Neural cell (in vitro differentiated cells): ENCODE measurements at regions not wholly inside any gene's neighbourhood (a gene's known extent, or its start where the extent isn't known, plus 50 kb on each side); places are given as distances from the start of the nearest gene placed in this dataset.
A peak's percentile ranks its signal among the peaks of the same experiment; 100 is the strongest.

Experiments
- H2AFZ ChIP-seq: fragments of 200-600, 300-800 bp; sonication (generic), shearing (Covaris generic); 2 replicates; pipeline ENCODE4 v1.6.0; 2014; ENCODE audit warnings: low read depth, mild to moderate bottlenecking, antibody characterized with exemption, low read length, moderate library complexity
- H3F3A ChIP-seq: fragments of 200-600 bp; shearing (Covaris generic); 2 replicates; pipeline ENCODE4 v1.6.1; 2016; ENCODE audit warnings: mild to moderate bottlenecking, moderate library complexity, mixed read lengths, antibody characterized with exemption, low read length; ENCODE audit not compliant: insufficient read depth, poor library complexity, severe bottlenecking
- H3K27ac ChIP-seq: fragments of 200-600, 300-800 bp; sonication (generic), shearing (Covaris generic); 2 replicates; pipeline ENCODE4 v1.5.1; 2014; ENCODE audit warnings: mild to moderate bottlenecking, low read length, moderate library complexity
- H3K27me3 ChIP-seq: fragments of 300-800, 200-600 bp; sonication (generic), shearing (Covaris generic); 2 replicates; pipeline ENCODE4 v1.6.0; 2014; ENCODE audit warnings: mild to moderate bottlenecking, low read depth, low read length, moderate library complexity; ENCODE audit not compliant: insufficient read depth
- H3K36me3 ChIP-seq: fragments of 300-800, 200-600 bp; sonication (generic), shearing (Covaris generic); 2 replicates; pipeline ENCODE4 v1.5.1; 2014; ENCODE audit warnings: mild to moderate bottlenecking, antibody characterized with exemption, low read length, moderate library complexity; ENCODE audit not compliant: insufficient read depth
- H3K4me2 ChIP-seq: fragments of 300-800, 200-600 bp; sonication (generic), shearing (Covaris generic); 2 replicates; pipeline ENCODE4 v1.6.0; 2014; ENCODE audit warnings: mild to moderate bottlenecking, low read length
- H3K4me3 ChIP-seq: fragments of 300-800, 200-600 bp; sonication (generic), shearing (Covaris generic); 2 replicates; pipeline ENCODE4 v1.5.1; 2014; ENCODE audit warnings: mild to moderate bottlenecking, low read length, moderate library complexity
- H3K79me2 ChIP-seq: fragments of 200-600 bp; shearing (Covaris generic); replicated peaks from 2 replicates; pipeline ENCODE4 v1.6.0; 2014; ENCODE audit warnings: mild to moderate bottlenecking, low read length, moderate library complexity; ENCODE audit not compliant: insufficient read depth
- H3K9ac ChIP-seq: fragments of 300-800, 200-600 bp; sonication (generic), shearing (Covaris generic); 2 replicates; pipeline ENCODE4 v1.6.1; 2016; ENCODE audit warnings: mild to moderate bottlenecking, low read length, mixed read lengths
- H3K9me2 ChIP-seq: fragments of 200-600 bp; shearing (Covaris generic); 2 replicates; pipeline ENCODE4 v1.6.1; 2016; ENCODE audit warnings: mild to moderate bottlenecking, low read length, mixed read lengths; ENCODE audit not compliant: insufficient read depth
- H3K9me3 ChIP-seq: fragments of 200-600, 300-800 bp; sonication (generic), shearing (Covaris generic); 2 replicates; pipeline ENCODE4 v1.6.1; 2016; ENCODE audit warnings: mild to moderate bottlenecking, mixed run types, low read length, moderate library complexity, mixed read lengths
- H4K20me1 ChIP-seq: fragments of 200-600 bp; shearing (Covaris generic); 2 replicates; pipeline ENCODE4 v1.6.1; 2016; ENCODE audit warnings: mild to moderate bottlenecking, mixed run types; ENCODE audit not compliant: insufficient read depth
- CTCF ChIP-seq: fragments of 450-650 bp; IDR thresholded peaks from 2 replicates; pipeline ENCODE4 v1.5.1; 2014; ENCODE audit warnings: antibody characterized with exemption, mild to moderate bottlenecking, moderate library complexity; ENCODE audit not compliant: poor library complexity, severe bottlenecking
- EP300 ChIP-seq: fragments of 450-650 bp; conservative IDR thresholded peaks from 2 replicates; pipeline ENCODE4 v1.6.1; 2014; ENCODE audit warnings: antibody characterized with exemption, mild to moderate bottlenecking, moderate library complexity; ENCODE audit not compliant: poor library complexity, severe bottlenecking
- EZH2 ChIP-seq: fragments of 200-600, 300-800 bp; shearing (Covaris generic), sonication (generic); IDR thresholded peaks from 2 replicates; pipeline ENCODE4 v1.6.1; 2014; ENCODE audit warnings: antibody characterized with exemption, low read length, borderline replicate concordance, mild to moderate bottlenecking; ENCODE audit not compliant: insufficient read depth, poor library complexity, severe bottlenecking
- MXI1 ChIP-seq: fragments of 450-650 bp; conservative IDR thresholded peaks from 2 replicates; pipeline ENCODE4 v1.6.1; 2014; ENCODE audit warnings: antibody characterized with exemption, mild to moderate bottlenecking; ENCODE audit not compliant: poor library complexity, severe bottlenecking
- POLR2AphosphoS5 ChIP-seq: IDR thresholded peaks from 2 replicates; pipeline ENCODE4 v1.6.1; 2012
- RAD21 ChIP-seq: fragments of 450-650 bp; conservative IDR thresholded peaks from 2 replicates; pipeline ENCODE4 v1.6.1; 2014; ENCODE audit warnings: antibody characterized with exemption, mild to moderate bottlenecking, moderate library complexity
- REST ChIP-seq: IDR thresholded peaks from 2 replicates; pipeline ENCODE4 v1.6.1; 2012; ENCODE audit warnings: borderline replicate concordance
- SMC3 ChIP-seq: fragments of 450-650 bp; conservative IDR thresholded peaks from 2 replicates; pipeline ENCODE4 v1.6.1; 2014; ENCODE audit warnings: antibody characterized with exemption, mild to moderate bottlenecking, moderate library complexity; ENCODE audit not compliant: poor library complexity
- TAF1 ChIP-seq: IDR thresholded peaks from 2 replicates; pipeline ENCODE4 v1.6.1; 2012; ENCODE audit warnings: low read depth

- H3F3A ChIP-seq: peaks cover 3% of the 10 kb centered on the region
- no peaks in the 10 kb centered on the region for H3K27me3 ChIP-seq
- no peak overlapping the region for H3K4me2 ChIP-seq
- H2AFZ ChIP-seq: no peak overlapping the region
- TF ChIP-seq RAD21 (no peak), CTCF (no peak), MXI1 (no peak), EP300 (no peak), EZH2 (no peak), POLR2AphosphoS5 (no peak), REST (no peak), TAF1 (no peak), SMC3 (no peak)
- H4K20me1 ChIP-seq: no peaks in the 10 kb centered on the region
- H3K4me3 ChIP-seq: no peak overlapping the region
- no peaks in the 10 kb centered on the region for H3K9me2 ChIP-seq
- no peaks in the 10 kb centered on the region for H3K79me2 ChIP-seq
- H3K27ac ChIP-seq: peak overlapping the region; percentile 10
- H3K36me3 ChIP-seq: no peaks in the 10 kb centered on the region
- no peak overlapping the region for H3K9ac ChIP-seq
- H3K9me3 ChIP-seq: no peaks in the 10 kb centered on the region
These were observed 1034.0 kb downstream of the TLE4 start for GRCh38 chr9:80605793-80606192.

- H3K79me2 ChIP-seq: no peaks in the 10 kb centered on the region
- no peaks in the 10 kb centered on the region for H3K9me2 ChIP-seq
- H3K9me3 ChIP-seq: no peaks in the 10 kb centered on the region
- H3K4me3 ChIP-seq: no peak overlapping the region
- no peaks in the 10 kb centered on the region for H4K20me1 ChIP-seq
- H3K4me2 ChIP-seq: no peak overlapping the region
- H3K27ac ChIP-seq: no peak overlapping the region
- no peak overlapping the region for H2AFZ ChIP-seq
- no peak overlapping the region for H3K9ac ChIP-seq
- no peaks in the 10 kb centered on the region for H3K27me3 ChIP-seq
- TF ChIP-seq EP300 (no peak), RAD21 (peak; percentile 86), CTCF (peak; percentile 82), TAF1 (no peak), POLR2AphosphoS5 (no peak), SMC3 (peak; percentile 83), MXI1 (no peak), REST (no peak), EZH2 (no peak)
- no peaks in the 10 kb centered on the region for H3K36me3 ChIP-seq
- H3F3A ChIP-seq: peaks cover 3% of the 10 kb centered on the region
These were observed 1033.4 kb downstream of the TLE4 start for GRCh38 chr9:80605129-80605528.
